K562 (cell line): ENCODE measurements at regions not wholly inside any gene's neighbourhood (a gene's known extent, or its start where the extent isn't known, plus 50 kb on each side); places are given as distances from the start of the nearest gene placed in this dataset.

Experiments
- ARID1B ChIP-seq: fragments of 450-650 bp; IDR thresholded peaks from 2 replicates; pipeline ENCODE4 v1.6.1; 2016; ENCODE audit warnings: antibody characterized with exemption, mild to moderate bottlenecking, inconsistent platforms
- GTF2B ChIP-seq: IDR thresholded peaks from 2 replicates; pipeline ENCODE4 v1.6.1; 2011; ENCODE audit not compliant: insufficient read length; ENCODE audit errors: extremely low read depth
- KDM1A ChIP-seq, 2 experiments: fragments of 450-650 bp; IDR thresholded peaks; 2 replicates each; pipeline ENCODE4 v1.6.1; 2016; ENCODE audit warnings: mild to moderate bottlenecking in 2 of 2
- MGA ChIP-seq: fragments of 450-650 bp; IDR thresholded peaks from 2 replicates; pipeline ENCODE4 v1.6.1; 2016; ENCODE audit warnings: mild to moderate bottlenecking, moderate library complexity
- SRSF1 ChIP-seq: fragments of 200-400 bp; formaldehyde crosslinking; IDR thresholded peaks from 2 replicates; pipeline ENCODE4 v1.6.1; 2017; ENCODE audit warnings: mild to moderate bottlenecking, low read depth, low read length, moderate library complexity
- TF ChIP-seq, protein P1 (sequence below), 3 experiments: fragments of 200-800 bp in 1 of 3; sonication (Bioruptor generic) in 1 of 3; sonication (generic) in 1 of 3; formaldehyde crosslinking in 1 of 3; IDR thresholded peaks; 2 replicates each; pipeline versions ENCODE4 v1.6.1 to v1.8.0; 2016 to 2022; ENCODE audit warnings: mild to moderate bottlenecking in 2 of 3, missing compliant biosample characterization in 2 of 3, missing genetic modification characterization in 2 of 3, missing genetic modification reagents in 1 of 3

- TF ChIP-seq GTF2B: no peak
- TF ChIP-seq, protein P1, sequence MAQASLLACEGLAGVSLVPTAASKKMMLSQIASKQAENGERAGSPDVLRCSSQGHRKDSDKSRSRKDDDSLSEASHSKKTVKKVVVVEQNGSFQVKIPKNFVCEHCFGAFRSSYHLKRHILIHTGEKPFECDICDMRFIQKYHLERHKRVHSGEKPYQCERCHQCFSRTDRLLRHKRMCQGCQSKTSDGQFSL (CRISPR knock-in tag; IDR thresholded peaks at IDR 0.05): no peak
- TF ChIP-seq, protein P1 (tag; IDR thresholded peaks at IDR 0.05): no peak
- 0 out of 2 replicates have a peak, but pooled peaks have one; percentile 27 for TF ChIP-seq ARID1B
- no peak for TF ChIP-seq SRSF1
- peak; percentile 47; the same call in 1 of the 2 replicates for TF ChIP-seq MGA
- TF ChIP-seq KDM1A (IDR thresholded peaks at IDR 0.05): 0 out of 4 replicates have a peak, but pooled peaks have one; percentile 21 to 29
These were observed 106.7 kb downstream of the ADCYAP1 start (continued) for GRCh38 chr18:1011349-1011748.
